PC-3 (cell line): ENCODE measurements at regions not wholly inside any gene's neighbourhood (a gene's known extent, or its start where the extent isn't known, plus 50 kb on each side); places are given as distances from the start of the nearest gene placed in this dataset.

Experiments
- EZH2 ChIP-seq: fragments of 300-600 bp; sonication (generic); IDR thresholded peaks from one replicate; pipeline ENCODE4 v1.6.1; 2017; ENCODE audit warnings: antibody characterized with exemption, mild to moderate bottlenecking, low read length; ENCODE audit not compliant: unreplicated experiment
- EZH2phosphoT487 ChIP-seq: fragments of 300-600 bp; sonication (generic); IDR thresholded peaks from 2 replicates; pipeline ENCODE4 v1.6.1; 2018; ENCODE audit warnings: mild to moderate bottlenecking, antibody characterized with exemption, low read length, borderline replicate concordance
- TF ChIP-seq, protein P1 (sequence below): fragments of 300-600 bp; sonication (generic); conservative IDR thresholded peaks from 2 replicates; pipeline ENCODE4 v1.5.1; 2017; ENCODE audit warnings: antibody characterized with exemption, low read depth, mild to moderate bottlenecking, low read length

DNA sequence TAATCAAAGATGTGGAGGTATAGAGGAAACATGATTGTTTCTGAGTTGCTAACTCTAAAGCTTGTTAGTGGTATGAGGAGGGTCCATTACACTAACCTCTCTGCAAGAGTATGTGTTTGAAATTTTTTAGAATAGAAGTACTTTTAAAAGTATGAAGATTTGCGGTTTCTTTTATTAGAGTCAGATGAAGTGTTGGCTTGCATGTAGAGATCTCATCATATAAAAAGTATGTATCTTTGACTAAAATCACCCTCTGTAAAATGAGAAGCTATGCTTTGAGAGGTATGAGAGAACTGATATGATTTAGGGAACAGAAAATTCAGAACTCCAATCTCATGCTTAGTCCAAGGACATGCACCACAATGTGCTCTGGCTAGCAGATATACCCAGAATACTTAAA, 140.4 kb upstream of the MBNL1 start:
- TF ChIP-seq EZH2 (no peak), EZH2phosphoT487 (no peak)
- TF ChIP-seq, protein P1, sequence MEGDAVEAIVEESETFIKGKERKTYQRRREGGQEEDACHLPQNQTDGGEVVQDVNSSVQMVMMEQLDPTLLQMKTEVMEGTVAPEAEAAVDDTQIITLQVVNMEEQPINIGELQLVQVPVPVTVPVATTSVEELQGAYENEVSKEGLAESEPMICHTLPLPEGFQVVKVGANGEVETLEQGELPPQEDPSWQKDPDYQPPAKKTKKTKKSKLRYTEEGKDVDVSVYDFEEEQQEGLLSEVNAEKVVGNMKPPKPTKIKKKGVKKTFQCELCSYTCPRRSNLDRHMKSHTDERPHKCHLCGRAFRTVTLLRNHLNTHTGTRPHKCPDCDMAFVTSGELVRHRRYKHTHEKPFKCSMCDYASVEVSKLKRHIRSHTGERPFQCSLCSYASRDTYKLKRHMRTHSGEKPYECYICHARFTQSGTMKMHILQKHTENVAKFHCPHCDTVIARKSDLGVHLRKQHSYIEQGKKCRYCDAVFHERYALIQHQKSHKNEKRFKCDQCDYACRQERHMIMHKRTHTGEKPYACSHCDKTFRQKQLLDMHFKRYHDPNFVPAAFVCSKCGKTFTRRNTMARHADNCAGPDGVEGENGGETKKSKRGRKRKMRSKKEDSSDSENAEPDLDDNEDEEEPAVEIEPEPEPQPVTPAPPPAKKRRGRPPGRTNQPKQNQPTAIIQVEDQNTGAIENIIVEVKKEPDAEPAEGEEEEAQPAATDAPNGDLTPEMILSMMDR: no peak
